GM19240 (cell line): ENCODE measurements at regions not wholly inside any gene's neighbourhood (a gene's known extent, or its start where the extent isn't known, plus 50 kb on each side); places are given as distances from the start of the nearest gene placed in this dataset.

Experiments used
- DNase-seq: peaks from one replicate; pipeline ENCODE4 v3.0.0; 2011; ENCODE audit warnings: low spot score; ENCODE audit not compliant: insufficient read length

GRCh38 chr21:27677546-27677945 lies 710.7 kb upstream of the ADAMTS5 start:
- no peak for DNase-seq

DNA sequence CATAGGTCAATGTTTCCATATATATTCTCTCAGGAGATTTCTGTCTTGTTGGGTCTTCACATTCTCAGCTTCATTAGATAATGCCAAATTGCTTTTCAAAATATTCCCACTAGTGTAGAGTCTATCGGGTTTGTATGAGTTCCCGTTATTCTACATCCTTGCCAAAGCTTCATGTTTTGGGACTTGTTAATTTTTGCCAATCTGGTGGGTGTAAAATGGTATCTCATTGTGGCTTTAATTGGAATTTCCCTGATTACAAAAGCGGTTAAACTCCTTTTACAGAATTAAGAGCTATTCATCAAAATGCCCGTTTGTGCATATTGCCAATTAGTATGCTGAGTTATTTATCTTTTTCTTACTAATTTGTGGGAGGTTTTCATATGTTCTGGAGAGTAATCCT lies 708.4 kb upstream of the ADAMTS5 start:
- DNase-seq = no peak

DNA sequence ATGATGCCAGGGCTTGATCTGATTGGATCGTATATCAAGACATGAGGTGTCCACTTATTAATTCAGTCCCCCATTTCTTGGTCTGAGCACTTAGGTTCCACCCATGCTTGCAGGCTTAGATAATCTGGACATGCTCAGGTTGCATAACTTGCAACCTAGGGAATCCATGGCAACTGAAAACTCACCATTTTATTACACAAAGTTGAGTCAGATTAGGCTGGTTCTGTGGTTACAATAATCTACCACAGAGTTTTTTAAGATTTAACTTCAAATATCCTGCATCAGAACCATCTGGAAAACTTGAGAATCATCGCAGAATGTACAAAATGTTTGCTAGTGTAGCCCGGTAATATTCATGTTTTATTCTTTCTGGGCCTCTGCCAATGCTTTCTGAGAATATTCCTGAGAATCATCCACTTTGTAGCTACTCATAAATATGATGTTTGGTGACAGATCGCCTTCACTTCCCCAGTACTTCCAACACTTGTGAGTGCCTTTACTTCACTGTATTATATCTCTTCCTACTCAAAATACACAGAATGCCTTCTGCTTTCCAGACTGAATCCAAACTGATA lies 707.2 kb upstream of the ADAMTS5 start:
- DNase-seq = no peak

DNA sequence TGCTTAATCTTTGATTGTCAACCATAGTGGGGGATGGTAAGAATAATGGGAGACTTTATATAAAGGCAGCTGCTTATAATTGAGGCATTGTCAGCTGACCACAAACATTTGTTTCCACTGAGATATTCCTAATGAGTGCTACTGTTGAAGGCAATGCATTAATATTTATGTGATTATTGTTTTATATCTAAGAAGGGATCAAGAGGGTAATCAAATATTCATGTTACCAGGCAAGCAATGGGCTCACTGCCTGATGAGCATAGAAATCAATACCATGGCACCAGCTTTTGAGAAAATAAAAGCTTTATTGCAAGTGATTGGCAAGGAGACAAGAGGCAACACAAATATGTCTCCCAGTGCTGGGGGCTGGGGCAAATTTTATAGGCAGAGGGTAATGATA lies 706.7 kb upstream of the ADAMTS5 start:
- no peak for DNase-seq

DNA sequence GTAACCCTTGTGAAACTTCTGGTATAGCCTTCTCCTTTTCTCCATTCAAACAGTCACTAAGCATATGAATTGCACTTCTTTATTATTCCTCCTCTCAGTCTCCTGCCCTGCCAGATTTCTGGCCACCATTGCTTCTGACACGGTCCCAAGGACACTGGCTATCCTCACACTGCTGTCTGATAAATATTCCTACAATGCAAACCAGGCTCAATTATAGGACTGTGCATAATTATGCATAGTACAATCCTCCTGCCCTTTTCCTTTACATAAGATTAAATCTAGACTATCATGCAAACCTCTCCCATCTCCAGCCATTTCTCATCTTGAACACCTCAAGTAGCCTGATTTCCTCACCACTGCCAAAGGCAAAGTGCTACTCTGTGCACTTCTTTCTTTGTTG lies 704.3 kb upstream of the ADAMTS5 start:
- DNase-seq = no peak

DNA sequence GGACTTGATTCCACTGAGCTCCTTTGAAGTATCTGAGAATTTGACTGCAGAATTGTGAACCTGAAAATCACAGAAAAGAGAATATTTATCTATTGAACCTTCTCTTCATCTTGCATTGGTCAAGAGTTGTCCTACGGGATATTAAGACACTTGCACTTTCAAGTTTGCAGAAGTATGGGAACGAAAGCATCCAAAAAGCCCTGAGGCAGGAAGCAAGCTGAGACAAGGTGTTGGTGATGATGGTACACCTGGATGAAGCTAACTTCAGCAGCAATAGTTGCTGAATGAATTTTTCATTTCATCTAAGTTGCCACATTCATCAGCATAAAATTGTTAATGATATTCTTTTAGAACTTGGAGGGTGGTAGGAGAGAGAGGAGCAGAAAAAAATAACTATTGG lies 686.6 kb upstream of the ADAMTS5 start:
- no peak for DNase-seq

DNA sequence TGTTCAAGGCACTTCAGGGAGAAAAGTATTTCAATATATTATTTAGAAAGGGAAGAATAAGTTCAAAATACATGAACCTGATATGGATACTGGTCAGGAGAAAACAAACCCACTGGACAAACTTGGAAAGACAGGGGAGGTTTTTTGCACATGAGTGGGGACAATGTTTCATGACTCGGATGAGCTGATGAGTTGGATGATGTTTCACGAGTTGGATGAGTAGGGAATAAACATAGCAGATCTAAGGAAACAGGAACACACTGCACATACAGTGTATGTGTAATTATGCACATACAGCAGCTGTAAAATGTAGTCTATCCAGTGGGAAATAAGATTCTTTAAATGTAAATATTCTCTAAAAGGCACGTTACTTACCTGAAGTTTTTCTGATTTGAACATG lies 682.9 kb upstream of the ADAMTS5 start:
- DNase-seq = no peak

DNA sequence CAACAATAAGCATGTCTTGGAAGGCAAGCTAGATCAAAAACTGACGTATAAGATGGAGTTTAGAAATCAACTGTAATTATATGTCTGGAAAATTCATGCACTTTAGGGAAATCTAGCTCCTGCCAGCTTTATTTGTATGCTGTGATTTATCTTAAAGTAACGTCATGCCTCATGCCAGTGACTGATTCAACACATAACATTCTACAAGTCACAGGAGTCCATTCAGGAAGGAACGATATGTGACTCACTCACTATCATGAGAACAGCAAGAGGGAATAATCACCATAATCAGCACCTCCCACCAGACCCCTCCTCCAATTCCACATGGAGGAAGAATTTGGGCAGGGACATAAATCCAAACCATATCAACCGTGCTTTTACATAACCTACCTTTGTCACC lies 682.4 kb upstream of the ADAMTS5 start:
- no peak for DNase-seq

DNA sequence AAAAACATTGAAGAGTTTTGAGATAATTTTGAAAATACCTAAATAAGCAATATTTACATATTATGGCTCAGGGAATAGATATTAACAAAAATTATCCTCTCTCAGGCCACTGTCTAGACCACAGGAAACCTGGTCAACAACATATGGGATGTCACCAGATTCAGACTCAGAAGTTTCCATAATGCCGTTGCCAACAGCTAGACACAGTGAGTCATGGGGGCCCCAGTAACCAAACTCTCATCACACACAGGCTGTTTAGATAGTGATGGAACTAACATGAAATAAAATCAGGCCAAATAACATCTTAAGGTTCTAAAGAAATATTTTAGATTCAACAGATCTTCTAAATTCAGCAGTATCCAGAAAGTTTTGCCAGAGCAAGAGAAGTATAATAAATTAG lies 681.7 kb upstream of the ADAMTS5 start:
- no peak for DNase-seq

- no peak for DNase-seq
These were observed 681.0 kb upstream of the ADAMTS5 start for GRCh38 chr21:27647921-27648320.

GRCh38 chr21:27647401-27647800 lies 680.5 kb upstream of the ADAMTS5 start:
- no peak for DNase-seq

DNA sequence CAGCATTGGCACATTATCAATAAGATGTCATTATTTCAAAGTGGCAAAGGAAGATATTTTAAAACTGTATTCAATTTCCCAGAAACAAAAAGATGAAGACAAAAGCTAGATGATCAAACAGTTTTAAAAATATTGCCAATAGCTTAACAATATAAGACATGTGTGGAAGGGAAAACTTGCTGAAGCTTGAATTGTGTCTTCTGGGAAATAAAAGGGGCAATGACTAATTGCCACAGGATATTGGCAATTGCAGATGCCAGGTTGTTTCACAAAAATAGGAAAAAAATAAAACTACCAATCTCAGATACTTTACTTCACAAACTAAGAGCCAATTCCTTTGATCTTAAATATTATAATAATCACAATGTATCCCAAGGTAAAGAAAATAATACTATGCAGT lies 679.8 kb upstream of the ADAMTS5 start:
- DNase-seq = no peak

GRCh38 chr21:27646056-27646455 lies 679.2 kb upstream of the ADAMTS5 start:
- no peak for DNase-seq

DNA sequence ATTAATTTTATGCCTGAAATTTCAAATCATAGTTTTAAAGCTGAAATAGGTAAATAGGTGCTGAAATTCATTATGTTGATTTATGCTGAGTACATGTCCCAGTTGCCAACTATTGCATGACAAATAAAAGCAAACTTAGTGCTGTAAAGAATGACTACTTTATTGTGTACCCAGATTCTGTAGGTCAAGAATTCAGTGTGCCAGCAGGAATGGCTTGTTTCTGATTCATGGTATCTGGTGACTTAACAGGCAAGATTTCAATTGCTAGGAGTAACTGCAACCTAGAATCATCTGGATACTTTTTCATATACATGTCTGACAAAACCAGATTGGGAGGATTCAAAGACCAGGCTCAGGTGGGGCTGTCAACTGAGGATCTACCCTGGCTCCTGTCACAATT lies 678.4 kb upstream of the ADAMTS5 start:
- DNase-seq = no peak

DNA sequence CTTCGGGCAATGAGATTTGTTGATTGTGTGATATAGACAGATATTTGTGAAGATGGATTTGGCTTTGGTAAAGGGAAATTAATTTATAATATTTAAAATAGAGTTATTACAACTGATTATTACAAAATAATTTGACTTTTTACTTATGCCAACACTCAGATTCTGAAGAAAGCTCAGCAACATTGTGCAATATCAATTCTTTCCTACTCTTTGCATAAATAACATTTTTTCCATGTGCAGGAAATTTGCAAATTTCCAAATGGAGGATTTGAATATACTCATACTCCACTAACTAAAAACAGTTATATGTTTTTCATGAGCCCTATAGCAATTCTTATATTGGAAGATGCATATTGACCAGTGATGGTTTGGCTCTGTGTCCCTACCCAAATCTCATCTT lies 676.4 kb upstream of the ADAMTS5 start:
- no peak for DNase-seq

DNA sequence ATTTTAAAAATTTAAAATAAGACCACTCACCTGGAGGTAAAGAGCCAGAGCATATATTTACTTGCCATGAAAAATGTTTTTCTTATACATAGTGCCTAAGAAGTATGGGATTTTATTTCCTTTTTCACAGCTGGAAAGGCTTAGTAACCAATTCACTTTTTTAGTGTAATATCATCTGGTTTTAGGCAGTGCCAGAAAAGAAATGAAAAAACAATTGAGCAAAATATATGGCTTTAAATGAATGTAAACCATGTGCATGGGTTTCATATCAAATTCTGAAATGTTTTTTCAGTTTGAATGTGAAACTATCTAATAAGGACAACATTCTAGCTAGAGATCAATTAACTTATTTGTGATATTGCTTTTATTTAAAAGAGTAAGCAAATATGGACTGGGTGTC lies 672.4 kb upstream of the ADAMTS5 start:
- no peak for DNase-seq

DNA sequence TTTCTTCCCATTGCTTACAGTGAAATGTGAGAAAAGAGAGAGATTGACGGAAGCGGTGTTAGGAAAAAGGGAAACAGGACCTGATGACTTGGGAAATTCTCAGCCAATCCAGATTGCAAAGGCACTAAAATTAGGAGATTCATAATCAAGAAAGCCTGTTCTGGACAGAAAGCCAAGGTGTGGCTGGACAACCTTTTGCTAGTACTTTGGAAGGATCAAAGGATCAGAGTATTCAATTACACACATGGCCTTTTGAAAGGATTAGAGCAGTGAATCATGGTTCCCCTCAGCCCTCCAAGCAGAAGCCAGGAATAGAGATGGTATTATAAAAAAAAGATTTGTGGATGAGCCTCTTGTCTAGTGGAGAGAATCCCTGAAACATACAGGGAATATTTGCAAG lies 669.8 kb upstream of the ADAMTS5 start:
- no peak for DNase-seq

DNA sequence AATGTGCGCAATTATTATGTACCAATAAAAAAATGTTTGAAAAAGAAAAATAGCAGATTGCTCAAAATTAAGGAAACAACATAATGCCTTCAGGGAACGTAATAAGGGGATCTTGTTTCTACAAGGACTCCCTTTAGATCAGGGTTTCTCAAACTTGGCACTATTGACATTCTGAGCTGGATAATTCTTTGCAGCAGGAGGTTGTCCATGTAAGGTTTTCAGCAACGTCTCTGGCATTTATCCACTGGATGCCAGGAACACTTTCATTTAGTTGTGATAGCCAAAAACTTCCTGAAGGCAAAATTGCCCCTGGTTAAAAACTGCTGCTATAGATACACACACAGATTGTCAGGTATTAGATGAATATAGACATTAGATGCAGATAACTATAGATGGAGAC lies 666.7 kb upstream of the ADAMTS5 start:
- DNase-seq = no peak

- DNase-seq = no peak
These were observed 664.6 kb upstream of the ADAMTS5 start for GRCh38 chr21:27631471-27631870.

- no peak for DNase-seq
These were observed 655.7 kb upstream of the ADAMTS5 start for GRCh38 chr21:27622631-27623030.

DNA sequence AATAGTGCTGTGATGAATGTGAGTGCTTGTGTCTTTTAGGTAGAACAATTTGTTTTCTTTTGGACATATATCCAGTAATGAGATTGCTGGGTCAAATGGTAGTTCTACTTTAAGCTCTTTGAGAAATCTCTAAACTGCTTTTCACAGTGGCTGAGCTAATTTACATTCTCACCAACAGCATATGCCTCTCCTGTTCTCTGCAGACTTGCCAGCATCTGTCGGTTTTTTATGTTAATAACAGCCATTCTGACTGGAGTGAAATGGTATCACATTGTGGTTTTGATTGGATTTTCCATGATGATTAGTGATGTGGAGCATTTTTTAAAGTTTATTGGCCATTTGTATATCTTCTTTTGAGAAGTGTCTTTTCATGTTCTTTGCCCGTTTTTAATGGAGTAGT lies 647.3 kb upstream of the ADAMTS5 start:
- DNase-seq = no peak

- no peak for DNase-seq
These were observed 639.5 kb upstream of the ADAMTS5 start for GRCh38 chr21:27606422-27606821.

DNA sequence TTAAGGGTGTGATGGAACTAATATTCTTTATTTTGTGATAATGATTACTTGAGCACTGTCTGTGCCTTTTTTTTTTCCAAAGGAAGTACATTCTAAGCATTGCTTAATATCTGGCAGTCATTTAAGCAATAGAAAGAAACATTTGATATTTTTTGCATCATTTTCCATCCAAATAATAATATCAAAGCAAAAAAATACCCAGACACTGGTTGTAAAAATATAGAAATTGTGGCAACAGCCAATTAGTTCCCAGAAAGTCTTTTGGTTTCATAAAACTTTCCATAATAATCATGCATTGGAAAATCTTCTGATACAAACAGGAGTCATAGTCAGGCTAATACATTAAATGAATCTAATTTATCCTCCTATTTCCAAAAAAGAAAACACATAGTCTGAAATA lies 629.3 kb upstream of the ADAMTS5 start:
- DNase-seq = no peak

- DNase-seq = no peak
These were observed 628.8 kb upstream of the ADAMTS5 start for GRCh38 chr21:27595716-27596115.
